Neural cell (in vitro differentiated cells): ENCODE measurements at regions not wholly inside any gene's neighbourhood (a gene's known extent, or its start where the extent isn't known, plus 50 kb on each side); places are given as distances from the start of the nearest gene placed in this dataset.

ENCODE experiments used
- CTCF ChIP-seq: fragments of 450-650 bp; IDR thresholded peaks from 2 replicates; pipeline ENCODE4 v1.5.1; 2014; ENCODE audit warnings: antibody characterized with exemption, mild to moderate bottlenecking, moderate library complexity; ENCODE audit not compliant: poor library complexity, severe bottlenecking
- EP300 ChIP-seq: fragments of 450-650 bp; conservative IDR thresholded peaks from 2 replicates; pipeline ENCODE4 v1.6.1; 2014; ENCODE audit warnings: antibody characterized with exemption, mild to moderate bottlenecking, moderate library complexity; ENCODE audit not compliant: poor library complexity, severe bottlenecking
- EZH2 ChIP-seq: fragments of 200-600, 300-800 bp; shearing (Covaris generic), sonication (generic); IDR thresholded peaks from 2 replicates; pipeline ENCODE4 v1.6.1; 2014; ENCODE audit warnings: antibody characterized with exemption, low read length, borderline replicate concordance, mild to moderate bottlenecking; ENCODE audit not compliant: insufficient read depth, poor library complexity, severe bottlenecking
- MXI1 ChIP-seq: fragments of 450-650 bp; conservative IDR thresholded peaks from 2 replicates; pipeline ENCODE4 v1.6.1; 2014; ENCODE audit warnings: antibody characterized with exemption, mild to moderate bottlenecking; ENCODE audit not compliant: poor library complexity, severe bottlenecking
- POLR2AphosphoS5 ChIP-seq: IDR thresholded peaks from 2 replicates; pipeline ENCODE4 v1.6.1; 2012
- SMC3 ChIP-seq: fragments of 450-650 bp; conservative IDR thresholded peaks from 2 replicates; pipeline ENCODE4 v1.6.1; 2014; ENCODE audit warnings: antibody characterized with exemption, mild to moderate bottlenecking, moderate library complexity; ENCODE audit not compliant: poor library complexity
- TAF1 ChIP-seq: IDR thresholded peaks from 2 replicates; pipeline ENCODE4 v1.6.1; 2012; ENCODE audit warnings: low read depth

- TF ChIP-seq CTCF (no peak), EZH2 (no peak), POLR2AphosphoS5 (no peak), EP300 (no peak), MXI1 (no peak), TAF1 (no peak), SMC3 (no peak)
Measured at GRCh38 chr18:67766930-67767329, 250.4 kb upstream of the DSEL start.
